Activated T-helper 9 cell treated with anti-CD3 and anti-CD28 coated beads, Interleukin-2, amount 50 U/mL, for 16 hours (primary cell): ENCODE measurements at regions not wholly inside any gene's neighbourhood (a gene's known extent, or its start where the extent isn't known, plus 50 kb on each side); places are given as distances from the start of the nearest gene placed in this dataset.

Source experiments
- DNase-seq: peaks from one replicate; pipeline ENCODE4 v3.0.0-alpha.2; 2020; ENCODE audit warnings: low read depth

- no peak for DNase-seq
These were observed 1691.5 kb upstream of the SLC10A2 start for GRCh38 chr13:104757712-104758111.

GRCh38 chr13:104750377-104750776 lies 1684.2 kb upstream of the SLC10A2 start:
- no peak for DNase-seq

- no peak for DNase-seq
These were observed 1674.5 kb upstream of the SLC10A2 start for GRCh38 chr13:104740641-104741222.

- no peak for DNase-seq
These were observed 1671.5 kb upstream of the SLC10A2 start for GRCh38 chr13:104737713-104738112.

- DNase-seq, result no peak
These were observed 1667.2 kb upstream of the SLC10A2 start for GRCh38 chr13:104733427-104733826.

- no peak for DNase-seq
These were observed 1648.9 kb upstream of the SLC10A2 start for GRCh38 chr13:104715111-104715510.

- DNase-seq, result no peak
These were observed 1639.0 kb upstream of the SLC10A2 start for GRCh38 chr13:104705031-104705750.

- DNase-seq, result no peak
These were observed 1635.4 kb upstream of the SLC10A2 start for GRCh38 chr13:104701591-104701990.

GRCh38 chr13:104694397-104694796 lies 1628.2 kb upstream of the SLC10A2 start:
- DNase-seq, result no peak

GRCh38 chr13:104693126-104693525 lies 1626.9 kb upstream of the SLC10A2 start:
- DNase-seq, result no peak

GRCh38 chr13:104691767-104692467 lies 1625.7 kb upstream of the SLC10A2 start:
- DNase-seq, result no peak

- no peak for DNase-seq
These were observed 1620.3 kb upstream of the SLC10A2 start for GRCh38 chr13:104686484-104686883.

- DNase-seq, result no peak
These were observed 1617.6 kb upstream of the SLC10A2 start for GRCh38 chr13:104683789-104684188.

GRCh38 chr13:104678161-104678560 lies 1611.9 kb upstream of the SLC10A2 start:
- DNase-seq, result no peak

GRCh38 chr13:104671901-104672300 lies 1605.7 kb upstream of the SLC10A2 start:
- no peak for DNase-seq

GRCh38 chr13:104657196-104657595 lies 1591.0 kb upstream of the SLC10A2 start:
- no peak for DNase-seq

- no peak for DNase-seq
These were observed 1584.2 kb upstream of the SLC10A2 start for GRCh38 chr13:104650431-104650830.

GRCh38 chr13:104648291-104648690 lies 1582.1 kb upstream of the SLC10A2 start:
- no peak for DNase-seq

- DNase-seq, result no peak
These were observed 1579.6 kb upstream of the SLC10A2 start for GRCh38 chr13:104645786-104646185.

GRCh38 chr13:104641309-104641708 lies 1575.1 kb upstream of the SLC10A2 start:
- no peak for DNase-seq

GRCh38 chr13:104635879-104636278 lies 1569.7 kb upstream of the SLC10A2 start:
- no peak for DNase-seq

- no peak for DNase-seq
These were observed 1567.8 kb upstream of the SLC10A2 start for GRCh38 chr13:104634016-104634415.

GRCh38 chr13:104632736-104633135 lies 1566.5 kb upstream of the SLC10A2 start:
- no peak for DNase-seq
